ENCODE measurements at regions not wholly inside any gene's neighbourhood (a gene's known extent, or its start where the extent isn't known, plus 50 kb on each side); places are given as distances from the start of the nearest gene placed in this dataset.
A peak's percentile ranks its signal among the peaks of the same experiment; 100 is the strongest.

DNA sequence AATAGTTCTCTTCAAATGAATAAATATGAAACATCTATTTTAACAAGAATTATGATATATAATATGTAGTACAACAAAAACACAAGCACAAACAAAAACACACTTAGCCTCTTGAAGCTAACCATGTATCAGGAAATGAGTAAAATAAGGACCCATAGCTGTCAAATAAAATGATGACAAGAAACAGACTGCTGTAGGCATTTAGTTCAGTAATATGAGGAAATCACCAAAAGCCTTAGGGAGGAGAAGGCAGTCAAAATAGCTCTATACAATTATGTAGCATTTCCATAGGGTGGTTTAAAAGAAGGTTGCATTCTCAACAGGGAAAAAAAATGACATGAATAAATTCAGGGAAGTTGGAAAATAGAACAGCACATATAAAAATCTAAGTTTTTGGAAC is 163.4 kb downstream of the PCDH20 start:
- intact Hi-C loops (cut with DNase I): no loop called here
- DNase-seq (no peak), ATAC-seq (no peak)
- Histone ChIP-seq H3K36me3 (no peaks in the 10 kb centered on the region), H3K4me3 (no peak overlapping the region), H3K9me3 (no peaks in the 10 kb centered on the region), H3K27ac (no peak overlapping the region), H3K27me3 (no peaks in the 10 kb centered on the region), H3K4me1 (no peaks in the 10 kb centered on the region)
- TF ChIP-seq, protein P1, sequence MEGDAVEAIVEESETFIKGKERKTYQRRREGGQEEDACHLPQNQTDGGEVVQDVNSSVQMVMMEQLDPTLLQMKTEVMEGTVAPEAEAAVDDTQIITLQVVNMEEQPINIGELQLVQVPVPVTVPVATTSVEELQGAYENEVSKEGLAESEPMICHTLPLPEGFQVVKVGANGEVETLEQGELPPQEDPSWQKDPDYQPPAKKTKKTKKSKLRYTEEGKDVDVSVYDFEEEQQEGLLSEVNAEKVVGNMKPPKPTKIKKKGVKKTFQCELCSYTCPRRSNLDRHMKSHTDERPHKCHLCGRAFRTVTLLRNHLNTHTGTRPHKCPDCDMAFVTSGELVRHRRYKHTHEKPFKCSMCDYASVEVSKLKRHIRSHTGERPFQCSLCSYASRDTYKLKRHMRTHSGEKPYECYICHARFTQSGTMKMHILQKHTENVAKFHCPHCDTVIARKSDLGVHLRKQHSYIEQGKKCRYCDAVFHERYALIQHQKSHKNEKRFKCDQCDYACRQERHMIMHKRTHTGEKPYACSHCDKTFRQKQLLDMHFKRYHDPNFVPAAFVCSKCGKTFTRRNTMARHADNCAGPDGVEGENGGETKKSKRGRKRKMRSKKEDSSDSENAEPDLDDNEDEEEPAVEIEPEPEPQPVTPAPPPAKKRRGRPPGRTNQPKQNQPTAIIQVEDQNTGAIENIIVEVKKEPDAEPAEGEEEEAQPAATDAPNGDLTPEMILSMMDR (IDR thresholded peaks at IDR 0.05): no peak

DNA sequence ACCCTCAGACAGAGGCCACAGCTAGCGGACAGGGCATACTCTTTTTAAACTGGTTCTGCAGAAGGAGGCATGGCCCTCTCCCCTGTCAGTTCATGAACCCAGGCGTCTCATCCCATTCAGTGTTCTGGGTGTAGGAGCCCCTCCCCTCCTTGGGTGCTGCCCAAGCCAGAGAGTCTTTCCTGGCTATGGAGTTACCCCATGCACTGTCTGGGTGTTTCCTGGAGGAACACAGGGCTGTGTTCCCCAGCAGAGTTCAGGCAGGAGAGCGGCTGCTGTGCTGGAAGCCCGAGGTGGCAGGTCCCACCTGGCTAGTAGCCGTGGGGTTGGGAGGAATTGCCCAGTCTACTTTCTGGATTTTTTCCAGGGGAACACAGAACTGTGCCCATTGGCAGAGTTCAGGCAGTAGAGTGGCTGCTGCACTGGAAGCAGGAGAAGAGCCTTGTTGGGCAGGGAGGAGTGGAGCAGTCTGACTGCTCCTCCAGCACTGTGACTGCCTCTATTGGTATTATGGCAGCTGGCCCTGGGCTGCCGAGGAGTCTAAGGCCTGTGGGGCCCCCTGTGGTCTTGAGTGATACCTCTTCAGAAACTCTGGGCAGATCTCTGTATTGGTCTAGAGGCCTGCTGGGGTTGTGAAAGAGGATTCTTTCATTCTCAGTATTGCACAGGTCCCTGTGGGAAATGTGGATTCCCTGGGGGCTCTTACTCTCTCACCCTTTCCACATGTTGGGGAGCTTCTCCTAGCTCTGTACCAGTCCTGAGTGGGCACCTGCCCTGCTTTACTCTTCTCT is 168.3 kb downstream of the PCDH20 start:
- Histone ChIP-seq H3K4me1 (no peaks in the 10 kb centered on the region), H3K9me3 (peaks cover 3% of the 10 kb centered on the region), H3K27me3 (no peaks in the 10 kb centered on the region), H3K4me3 (no peak overlapping the region), H3K36me3 (no peaks in the 10 kb centered on the region), H3K27ac (no peak overlapping the region)
- no peak for DNase-seq
- TF ChIP-seq, protein P1 (IDR thresholded peaks at IDR 0.05): no peak
- intact Hi-C loops (cut with DNase I): no loop called here
- ATAC-seq: peak; percentile 46

DNA sequence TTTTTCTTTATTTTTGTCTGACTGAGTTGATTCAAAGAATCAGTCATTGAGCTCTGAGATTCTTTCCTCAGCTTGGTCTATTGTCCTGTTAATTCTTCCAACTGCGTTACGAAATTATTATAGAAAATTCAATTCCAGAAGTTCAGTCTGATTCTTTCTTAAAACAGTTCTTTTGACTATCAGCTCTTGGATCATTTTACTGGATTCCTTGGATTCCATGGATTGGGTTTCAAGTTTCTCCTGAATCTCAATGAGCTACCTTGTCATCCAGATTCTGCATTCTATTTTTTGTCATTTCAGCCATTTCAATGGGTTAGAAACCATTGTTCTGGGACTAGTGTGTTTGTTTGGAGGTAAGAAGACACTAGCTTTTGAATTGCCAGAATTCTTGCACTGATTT is 169.3 kb downstream of the PCDH20 start:
- ATAC-seq: no peak
- no peaks in the 10 kb centered on the region for H3K4me1 ChIP-seq
- intact Hi-C loops (cut with DNase I): no loop called here

DNA sequence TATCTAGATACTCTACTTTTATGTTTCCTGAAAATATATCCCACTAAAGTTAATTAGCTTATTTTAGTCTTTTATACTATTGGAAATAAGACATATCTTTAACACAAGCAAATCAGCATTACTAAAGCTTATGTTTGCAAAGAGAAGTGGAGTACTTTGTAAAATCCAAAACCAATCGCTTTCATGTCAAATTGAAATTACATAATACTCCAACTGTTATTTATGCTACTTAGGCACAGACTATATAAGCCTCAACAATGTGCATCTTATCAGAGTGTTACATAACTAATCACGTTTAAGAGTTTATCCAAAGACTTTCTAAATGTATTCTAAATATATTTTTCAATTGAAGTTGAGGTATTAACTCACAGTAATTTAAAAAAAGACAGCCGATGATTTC is 200.0 kb downstream of the PCDH20 start:
- DNase-seq (no peak), ATAC-seq (no peak)
- Histone ChIP-seq H3K27ac (no peak overlapping the region), H3K27me3 (no peaks in the 10 kb centered on the region), H3K36me3 (no peaks in the 10 kb centered on the region), H3K4me3 (no peak overlapping the region), H3K4me1 (no peaks in the 10 kb centered on the region), H3K9me3 (no peaks in the 10 kb centered on the region)
- intact Hi-C loops (cut with DNase I): no loop called here
- TF ChIP-seq, protein P1 (IDR thresholded peaks at IDR 0.05): no peak

More for the DNA sequence above, 169.3 kb downstream of the PCDH20 start:
- Histone ChIP-seq H3K27ac (no peak overlapping the region), H3K27me3 (no peaks in the 10 kb centered on the region), H3K9me3 (peaks cover 3% of the 10 kb centered on the region), H3K4me3 (no peak overlapping the region), H3K36me3 (no peaks in the 10 kb centered on the region)
- DNase-seq: no peak
- TF ChIP-seq, protein P1 (IDR thresholded peaks at IDR 0.05): no peak

DNA sequence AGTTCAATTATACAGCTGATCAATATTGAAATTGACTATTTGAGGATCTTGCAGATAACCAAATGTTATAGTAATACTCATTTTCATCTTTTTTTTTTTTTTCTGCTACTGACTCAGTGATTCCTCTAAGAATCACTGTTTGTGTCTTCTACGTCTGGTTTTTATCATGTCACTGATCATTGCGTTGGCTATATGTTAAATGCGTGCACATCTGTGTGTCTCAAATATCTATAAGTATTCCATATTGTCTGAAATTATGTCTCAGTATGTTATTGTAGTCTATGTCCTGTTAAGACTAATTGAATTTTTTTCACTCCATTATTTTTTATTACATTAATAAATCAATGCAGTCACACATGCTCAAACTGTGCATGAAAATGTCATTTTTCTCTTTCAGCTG is 200.5 kb downstream of the PCDH20 start:
- no peaks in the 10 kb centered on the region for H3K36me3 ChIP-seq
- DNase-seq: no peak
- no peak for ATAC-seq
- no peak overlapping the region for H3K4me3 ChIP-seq
- intact Hi-C loops (cut with DNase I): no loop called here
- H3K9me3 ChIP-seq: no peaks in the 10 kb centered on the region
- no peak overlapping the region for H3K27ac ChIP-seq
- H3K4me1 ChIP-seq: no peaks in the 10 kb centered on the region
- no peaks in the 10 kb centered on the region for H3K27me3 ChIP-seq
- TF ChIP-seq, protein P1 (IDR thresholded peaks at IDR 0.05): no peak

All from upper lobe of right lung (tissue), 1 donor.